Mammary epithelial cell (primary cell): ENCODE measurements at regions not wholly inside any gene's neighbourhood (a gene's known extent, or its start where the extent isn't known, plus 50 kb on each side); places are given as distances from the start of the nearest gene placed in this dataset.

Experiments used
- EZH2 ChIP-seq: IDR thresholded peaks from 2 replicates; pipeline ENCODE4 v1.6.1; 2012; ENCODE audit warnings: low read length, inconsistent platforms, borderline replicate concordance
- TF ChIP-seq, protein P1 (sequence below), 2 donors: IDR thresholded peaks in 1 of 2; conservative IDR thresholded peaks in 1 of 2; 2 replicates each; pipeline ENCODE4 v1.5.1; 2011 to 2012; ENCODE audit warnings: inconsistent platforms in 2 of 2, low read length in 2 of 2, mild to moderate bottlenecking in 2 of 2, control low read depth in 1 of 2, low read depth in 1 of 2; ENCODE audit not compliant: insufficient read depth in 1 of 2; ENCODE audit errors: extremely low read depth in 1 of 2

GRCh38 chr2:195408196-195408595 is 248.8 kb upstream of the SLC39A10 start:
- TF ChIP-seq, protein P1, sequence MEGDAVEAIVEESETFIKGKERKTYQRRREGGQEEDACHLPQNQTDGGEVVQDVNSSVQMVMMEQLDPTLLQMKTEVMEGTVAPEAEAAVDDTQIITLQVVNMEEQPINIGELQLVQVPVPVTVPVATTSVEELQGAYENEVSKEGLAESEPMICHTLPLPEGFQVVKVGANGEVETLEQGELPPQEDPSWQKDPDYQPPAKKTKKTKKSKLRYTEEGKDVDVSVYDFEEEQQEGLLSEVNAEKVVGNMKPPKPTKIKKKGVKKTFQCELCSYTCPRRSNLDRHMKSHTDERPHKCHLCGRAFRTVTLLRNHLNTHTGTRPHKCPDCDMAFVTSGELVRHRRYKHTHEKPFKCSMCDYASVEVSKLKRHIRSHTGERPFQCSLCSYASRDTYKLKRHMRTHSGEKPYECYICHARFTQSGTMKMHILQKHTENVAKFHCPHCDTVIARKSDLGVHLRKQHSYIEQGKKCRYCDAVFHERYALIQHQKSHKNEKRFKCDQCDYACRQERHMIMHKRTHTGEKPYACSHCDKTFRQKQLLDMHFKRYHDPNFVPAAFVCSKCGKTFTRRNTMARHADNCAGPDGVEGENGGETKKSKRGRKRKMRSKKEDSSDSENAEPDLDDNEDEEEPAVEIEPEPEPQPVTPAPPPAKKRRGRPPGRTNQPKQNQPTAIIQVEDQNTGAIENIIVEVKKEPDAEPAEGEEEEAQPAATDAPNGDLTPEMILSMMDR (conservative IDR thresholded peaks at IDR 0.05 in 1 of 2, IDR thresholded peaks at IDR 0.05 in 1 of 2; ENCODE audit: extremely low read depth in 1 of 2, insufficient read depth in 1 of 2, low read depth in 1 of 2, low read length in 2 of 2): no peak
- TF ChIP-seq EZH2: no peak
